ENCODE measurements at regions not wholly inside any gene's neighbourhood (a gene's known extent, or its start where the extent isn't known, plus 50 kb on each side); places are given as distances from the start of the nearest gene placed in this dataset.

DNA sequence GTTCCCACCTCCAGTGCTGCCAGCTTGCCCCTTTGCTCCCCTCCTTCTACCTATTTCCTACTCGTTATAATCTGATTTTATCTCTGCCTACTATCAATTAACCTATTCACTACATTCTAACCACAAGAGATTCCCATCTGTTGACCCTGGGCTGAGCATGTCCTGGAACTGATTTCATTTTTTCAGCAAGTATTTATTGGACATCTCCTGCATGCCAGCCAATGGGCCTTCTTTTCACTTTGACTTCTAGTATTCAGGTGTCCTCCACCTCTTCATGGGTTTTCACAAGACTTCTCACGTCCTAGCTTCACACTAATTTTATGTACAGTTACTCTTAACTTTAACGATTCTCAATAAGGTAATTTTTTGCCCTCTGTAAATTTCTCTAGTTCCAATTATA, 282.7 kb upstream of the KLHL1 start:
- POLR2A ChIA-PET = no interaction called here
- FAIRE-seq = no peak
- CTCF ChIA-PET (ENCODE audit: low intra/inter-chr PET ratio, low total read pairs) = no interaction called here

More for the DNA sequence above, 282.7 kb upstream of the KLHL1 start:
- TF ChIP-seq, protein P1, sequence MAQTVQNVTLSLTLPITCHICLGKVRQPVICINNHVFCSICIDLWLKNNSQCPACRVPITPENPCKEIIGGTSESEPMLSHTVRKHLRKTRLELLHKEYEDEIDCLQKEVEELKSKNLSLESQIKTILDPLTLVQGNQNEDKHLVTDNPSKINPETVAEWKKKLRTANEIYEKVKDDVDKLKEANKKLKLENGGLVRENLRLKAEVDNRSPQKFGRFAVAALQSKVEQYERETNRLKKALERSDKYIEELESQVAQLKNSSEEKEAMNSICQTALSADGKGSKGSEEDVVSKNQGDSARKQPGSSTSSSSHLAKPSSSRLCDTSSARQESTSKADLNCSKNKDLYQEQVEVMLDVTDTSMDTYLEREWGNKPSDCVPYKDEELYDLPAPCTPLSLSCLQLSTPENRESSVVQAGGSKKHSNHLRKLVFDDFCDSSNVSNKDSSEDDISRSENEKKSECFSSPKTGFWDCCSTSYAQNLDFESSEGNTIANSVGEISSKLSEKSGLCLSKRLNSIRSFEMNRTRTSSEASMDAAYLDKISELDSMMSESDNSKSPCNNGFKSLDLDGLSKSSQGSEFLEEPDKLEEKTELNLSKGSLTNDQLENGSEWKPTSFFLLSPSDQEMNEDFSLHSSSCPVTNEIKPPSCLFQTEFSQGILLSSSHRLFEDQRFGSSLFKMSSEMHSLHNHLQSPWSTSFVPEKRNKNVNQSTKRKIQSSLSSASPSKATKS (CRISPR knock-in tag; IDR thresholded peaks at IDR 0.05) = no peak
- no peak for TF ChIP-seq KLF6 (CRISPR knock-in tag; IDR thresholded peaks at IDR 0.05)
- no peak for TF ChIP-seq SALL2 (CRISPR knock-in tag; IDR thresholded peaks at IDR 0.05)
- no peak for TF ChIP-seq FOXP1 (IDR thresholded peaks at IDR 0.05)
- TF ChIP-seq FOXP1 (CRISPR knock-in tag; IDR thresholded peaks at IDR 0.05) = no peak
- TF ChIP-seq, protein P2, sequence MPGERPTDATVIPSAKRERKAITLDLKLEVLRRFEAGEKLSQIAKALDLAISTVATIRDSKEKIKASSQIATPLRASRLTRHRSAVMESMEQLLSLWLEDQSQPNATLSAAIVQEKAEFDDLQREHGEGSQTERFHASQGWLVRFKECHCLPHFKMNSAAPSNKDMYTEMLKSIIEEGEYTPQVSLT (CRISPR knock-in tag; IDR thresholded peaks at IDR 0.05; ENCODE audit: borderline replicate concordance, low read depth) = no peak
- TF ChIP-seq, protein P3, sequence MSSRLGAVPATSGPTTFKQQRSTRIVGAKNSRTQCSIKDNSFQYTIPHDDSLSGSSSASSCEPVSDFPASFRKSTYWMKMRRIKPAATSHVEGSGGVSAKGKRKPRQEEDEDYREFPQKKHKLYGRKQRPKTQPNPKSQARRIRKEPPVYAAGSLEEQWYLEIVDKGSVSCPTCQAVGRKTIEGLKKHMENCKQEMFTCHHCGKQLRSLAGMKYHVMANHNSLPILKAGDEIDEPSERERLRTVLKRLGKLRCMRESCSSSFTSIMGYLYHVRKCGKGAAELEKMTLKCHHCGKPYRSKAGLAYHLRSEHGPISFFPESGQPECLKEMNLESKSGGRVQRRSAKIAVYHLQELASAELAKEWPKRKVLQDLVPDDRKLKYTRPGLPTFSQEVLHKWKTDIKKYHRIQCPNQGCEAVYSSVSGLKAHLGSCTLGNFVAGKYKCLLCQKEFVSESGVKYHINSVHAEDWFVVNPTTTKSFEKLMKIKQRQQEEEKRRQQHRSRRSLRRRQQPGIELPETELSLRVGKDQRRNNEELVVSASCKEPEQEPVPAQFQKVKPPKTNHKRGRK (CRISPR knock-in tag; IDR thresholded peaks at IDR 0.05) = no peak
- TF ChIP-seq NFE2L1 (CRISPR knock-in tag; IDR thresholded peaks at IDR 0.05; ENCODE audit: borderline replicate concordance) = no peak
- TF ChIP-seq ZNF547 (CRISPR knock-in tag; IDR thresholded peaks at IDR 0.05) = no peak
- no peak for TF ChIP-seq NFKBIZ (CRISPR knock-in tag; IDR thresholded peaks at IDR 0.05)
- TF ChIP-seq, protein P4, sequence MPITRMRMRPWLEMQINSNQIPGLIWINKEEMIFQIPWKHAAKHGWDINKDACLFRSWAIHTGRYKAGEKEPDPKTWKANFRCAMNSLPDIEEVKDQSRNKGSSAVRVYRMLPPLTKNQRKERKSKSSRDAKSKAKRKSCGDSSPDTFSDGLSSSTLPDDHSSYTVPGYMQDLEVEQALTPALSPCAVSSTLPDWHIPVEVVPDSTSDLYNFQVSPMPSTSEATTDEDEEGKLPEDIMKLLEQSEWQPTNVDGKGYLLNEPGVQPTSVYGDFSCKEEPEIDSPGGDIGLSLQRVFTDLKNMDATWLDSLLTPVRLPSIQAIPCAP (CRISPR knock-in tag; IDR thresholded peaks at IDR 0.05; ENCODE audit: low read depth) = no peak
- TF ChIP-seq SMAD1 (CRISPR knock-in tag; IDR thresholded peaks at IDR 0.05; ENCODE audit: borderline replicate concordance, low read depth) = no peak
- TF ChIP-seq XRCC5 (optimal IDR thresholded peaks at IDR 0.05; ENCODE audit: low read length) = no peak
- TF ChIP-seq ARNT2 (CRISPR knock-in tag; IDR thresholded peaks at IDR 0.05; ENCODE audit: low read depth) = no peak
- no peak for TF ChIP-seq ZNF160 (CRISPR knock-in tag; IDR thresholded peaks at IDR 0.05)
- no peak for TF ChIP-seq ZNF335 (CRISPR knock-in tag; IDR thresholded peaks at IDR 0.05)
- TF ChIP-seq CHD4 (IDR thresholded peaks at IDR 0.05; ENCODE audit: borderline replicate concordance, low read length) = no peak
- H3K4me3 ChIP-seq (replicated peaks in 1 of 3; ENCODE audit: insufficient read depth in 1 of 3, low read depth in 2 of 3, low read length in 3 of 3) = no peak overlapping the region
- DNase-seq (ENCODE audit: low spot score) (no peak), ATAC-seq (no peak)
- H3K27ac ChIP-seq (ENCODE audit: extremely low read length, insufficient read depth, low read length) = no peak overlapping the region
- no peak overlapping the region for H3K4me2 ChIP-seq (ENCODE audit: low read depth, low read length)
- no TSS peak for BruUV-seq (replicated peaks)
- no peaks in the 10 kb centered on the region for H3K36me3 ChIP-seq (replicated peaks in 1 of 2; ENCODE audit: control insufficient read depth in 1 of 2, insufficient read depth in 2 of 2, low read length in 2 of 2)
- no peak overlapping the region for H2AFZ ChIP-seq (ENCODE audit: low read length)
- H3K79me2 ChIP-seq (ENCODE audit: insufficient read depth, low read length) = no peaks in the 10 kb centered on the region
- intact Hi-C loops (cut with micrococcal nuclease; ENCODE audit: unreplicated experiment) = no loop called here
- 42% methylated on average over 3 of the region's 3 CpGs for WGBS (ENCODE audit: low lambda C conversion rate)
- H3K9ac ChIP-seq (ENCODE audit: insufficient read depth, low read depth, low read length) = no peak overlapping the region
- in situ Hi-C loops (cut with HindIII; ENCODE audit: extremely low pct_ligation_motif_present, low pct_unique_long_range_greater_than_20kb) = no loop called here
- no peaks in the 10 kb centered on the region for H3K27me3 ChIP-seq (ENCODE audit: control insufficient read depth in 1 of 2, insufficient read depth in 2 of 2, low read length in 2 of 2)
- no peaks in the 10 kb centered on the region for H3K9me3 ChIP-seq (ENCODE audit: low read length)
- no peaks in the 10 kb centered on the region for H4K20me1 ChIP-seq (ENCODE audit: insufficient read depth, low read length)
- peaks cover 8% of the 10 kb centered on the region; the same call in 1 of the 2 replicates for H3K4me1 ChIP-seq (ENCODE audit: insufficient read depth, low read length)
